ENCODE measurements at regions not wholly inside any gene's neighbourhood (a gene's known extent, or its start where the extent isn't known, plus 50 kb on each side); places are given as distances from the start of the nearest gene placed in this dataset.

DNA sequence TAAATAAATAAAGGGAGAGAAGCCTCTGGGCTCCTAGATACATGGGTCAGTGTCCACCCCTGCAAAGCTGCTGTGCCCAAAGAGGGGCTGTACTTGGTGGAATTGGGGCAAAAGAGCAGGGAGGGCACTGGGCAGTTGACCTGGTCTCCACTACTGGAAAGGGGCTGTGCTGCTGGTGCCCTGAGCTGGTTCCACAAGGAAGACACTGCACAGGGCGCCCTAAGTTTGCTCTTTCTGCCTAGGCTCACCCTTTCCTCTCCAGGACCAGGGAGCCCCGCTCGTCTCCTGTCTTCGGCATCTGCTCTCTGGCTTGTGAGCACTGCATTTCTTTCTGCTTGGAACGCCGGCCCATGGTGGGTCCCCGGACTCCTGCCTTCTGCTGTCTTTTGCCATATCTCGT lies 161.9 kb downstream of the SEC14L1 start:
- TF ChIP-seq EP300 (IDR thresholded peaks at IDR 0.05) (no peak), CTCF (IDR thresholded peaks at IDR 0.05) (no peak), POLR2A (IDR thresholded peaks at IDR 0.05) (no peak)

Data from upper lobe of left lung (tissue), 4 donors.